ENCODE measurements at regions not wholly inside any gene's neighbourhood (a gene's known extent, or its start where the extent isn't known, plus 50 kb on each side); places are given as distances from the start of the nearest gene placed in this dataset.

DNA sequence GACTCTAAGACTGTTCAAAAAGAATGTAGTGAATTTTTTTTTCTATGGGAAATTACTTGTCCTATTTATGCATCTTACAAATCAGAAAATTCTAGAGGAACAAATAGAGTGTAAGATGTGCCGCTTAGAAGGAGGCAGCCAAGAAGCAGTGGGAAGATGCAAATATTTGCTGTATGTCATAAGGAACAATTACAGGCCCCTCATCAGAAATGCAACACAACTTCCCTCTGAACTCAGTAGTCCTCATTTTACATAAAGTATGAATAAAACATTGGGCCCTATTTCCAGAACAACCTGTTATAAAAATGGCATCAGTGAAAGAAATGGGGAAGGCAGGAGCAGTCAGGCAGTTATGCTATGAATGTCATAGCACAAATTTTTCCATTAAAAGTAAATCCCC is 50.7 kb upstream of the SCG2 start:
- TF ChIP-seq POLR2AphosphoS5 (IDR thresholded peaks at IDR 0.05) (no peak), POLR2A (IDR thresholded peaks at IDR 0.05) (no peak)
- TF ChIP-seq, protein P1, sequence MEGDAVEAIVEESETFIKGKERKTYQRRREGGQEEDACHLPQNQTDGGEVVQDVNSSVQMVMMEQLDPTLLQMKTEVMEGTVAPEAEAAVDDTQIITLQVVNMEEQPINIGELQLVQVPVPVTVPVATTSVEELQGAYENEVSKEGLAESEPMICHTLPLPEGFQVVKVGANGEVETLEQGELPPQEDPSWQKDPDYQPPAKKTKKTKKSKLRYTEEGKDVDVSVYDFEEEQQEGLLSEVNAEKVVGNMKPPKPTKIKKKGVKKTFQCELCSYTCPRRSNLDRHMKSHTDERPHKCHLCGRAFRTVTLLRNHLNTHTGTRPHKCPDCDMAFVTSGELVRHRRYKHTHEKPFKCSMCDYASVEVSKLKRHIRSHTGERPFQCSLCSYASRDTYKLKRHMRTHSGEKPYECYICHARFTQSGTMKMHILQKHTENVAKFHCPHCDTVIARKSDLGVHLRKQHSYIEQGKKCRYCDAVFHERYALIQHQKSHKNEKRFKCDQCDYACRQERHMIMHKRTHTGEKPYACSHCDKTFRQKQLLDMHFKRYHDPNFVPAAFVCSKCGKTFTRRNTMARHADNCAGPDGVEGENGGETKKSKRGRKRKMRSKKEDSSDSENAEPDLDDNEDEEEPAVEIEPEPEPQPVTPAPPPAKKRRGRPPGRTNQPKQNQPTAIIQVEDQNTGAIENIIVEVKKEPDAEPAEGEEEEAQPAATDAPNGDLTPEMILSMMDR (IDR thresholded peaks at IDR 0.05 in 8 of 11, conservative IDR thresholded peaks at IDR 0.05 in 3 of 11), result no peak
- 76 to 94% (median 84%) methylated on average over 1 of the region's 1 CpG for WGBS, 5 donors
- Histone ChIP-seq H3K27ac (no peak overlapping the region), H3K36me3 (no peaks in the 10 kb centered on the region), H3K9me3 (no peaks in the 10 kb centered on the region), H3K27me3 (replicated peaks in 1 of 7) (peaks cover 0 to 22% (median 0%) of the 10 kb centered on the region in 7 donors), H3K4me1 (no peaks in the 10 kb centered on the region), H3K4me3 (no peak overlapping the region)
- intact Hi-C loops (cut with DNase I; ENCODE audit: low total_unique reads), result no loop called here
- DNase-seq, result no peak

DNA sequence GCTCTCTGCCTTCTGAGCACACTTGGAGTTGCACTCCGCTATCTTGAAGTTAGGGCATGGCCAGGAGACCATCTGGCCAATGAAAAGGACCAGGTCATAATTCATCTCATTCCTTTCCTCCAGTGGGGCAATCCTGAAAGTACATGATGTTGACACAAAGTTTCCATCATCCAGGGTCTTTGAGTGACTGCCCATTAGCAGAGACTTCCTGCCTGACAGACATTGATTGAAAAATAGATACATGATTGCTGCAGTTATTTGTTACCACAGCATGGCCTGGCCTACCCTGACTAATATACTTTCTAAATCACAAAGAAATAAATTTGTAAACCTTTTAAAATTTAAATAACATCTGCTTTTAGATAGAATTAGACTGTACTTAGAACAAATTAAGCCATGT is 50.0 kb upstream of the SCG2 start:
- H3K4me1 ChIP-seq, result no peaks in the 10 kb centered on the region
- no peak for DNase-seq
- intact Hi-C loops (cut with DNase I; ENCODE audit: low total_unique reads), result no loop called here
- no peak overlapping the region for H3K27ac ChIP-seq
- TF ChIP-seq POLR2A (IDR thresholded peaks at IDR 0.05) (no peak), POLR2AphosphoS5 (IDR thresholded peaks at IDR 0.05) (no peak)
- TF ChIP-seq, protein P1 (IDR thresholded peaks at IDR 0.05 in 8 of 11, conservative IDR thresholded peaks at IDR 0.05 in 3 of 11), result no peak
- H3K27me3 ChIP-seq (replicated peaks in 1 of 7), result peaks cover 0 to 18% (median 0%) of the 10 kb centered on the region in 7 donors
- H3K36me3 ChIP-seq, result no peaks in the 10 kb centered on the region
- H3K9me3 ChIP-seq, result no peaks in the 10 kb centered on the region
- H3K4me3 ChIP-seq, result no peak overlapping the region
- WGBS, 5 donors, result 86 to 93% (median 89%) methylated on average over 1 of the region's 1 CpG

Measured in spleen (tissue), 11 donors.